Putamen (tissue), 1 donor: ENCODE measurements at regions not wholly inside any gene's neighbourhood (a gene's known extent, or its start where the extent isn't known, plus 50 kb on each side); places are given as distances from the start of the nearest gene placed in this dataset.
"Not testable (repeated sequence)": the region's sequence is repeated elsewhere in the genome, so short reads cannot be mapped to it uniquely, and the experiment has no call there.

ENCODE experiments used
- DNase-seq: peaks from one replicate; pipeline ENCODE4 v3.0.0-alpha.2; 2016; ENCODE audit warnings: low spot score

DNA sequence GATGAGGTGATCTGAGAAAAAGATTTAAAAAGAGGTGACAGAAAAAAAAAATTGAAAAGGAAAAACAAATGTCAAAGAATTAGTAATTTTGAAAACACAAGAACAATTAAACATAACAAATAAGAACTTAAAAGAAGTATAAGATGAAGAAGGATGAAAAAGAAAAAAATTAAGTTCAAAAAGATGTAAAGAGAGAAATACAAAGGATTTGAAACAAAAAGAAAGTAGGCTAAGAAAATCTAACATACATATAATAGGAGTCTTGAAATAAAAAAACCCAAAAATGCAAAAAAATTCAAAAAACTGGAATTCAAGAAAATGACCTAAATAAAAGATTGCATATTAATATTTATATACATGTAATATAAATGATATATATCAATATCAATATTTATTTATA is 949.2 kb downstream of the MCTP2 start:
- DNase-seq, result no peak

DNA sequence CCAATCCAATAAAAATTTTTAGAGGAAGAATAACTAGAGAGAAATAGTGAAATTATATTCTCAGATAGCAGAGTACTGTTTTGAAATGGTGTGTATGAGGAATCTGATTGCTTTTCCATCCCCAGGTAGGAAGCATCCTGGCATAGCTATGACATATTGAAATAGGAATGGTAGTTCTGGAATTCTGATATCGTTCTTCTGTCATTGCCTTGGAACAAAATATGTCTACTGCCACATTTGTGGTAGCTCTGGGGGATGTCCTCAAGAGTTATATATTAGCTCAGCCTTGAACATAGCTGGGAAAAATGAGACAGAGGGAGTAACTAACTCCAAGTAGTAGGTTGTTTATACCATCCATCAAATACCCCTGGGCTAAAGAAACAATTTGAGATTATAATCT is 950.7 kb downstream of the MCTP2 start:
- DNase-seq, result no peak

DNA sequence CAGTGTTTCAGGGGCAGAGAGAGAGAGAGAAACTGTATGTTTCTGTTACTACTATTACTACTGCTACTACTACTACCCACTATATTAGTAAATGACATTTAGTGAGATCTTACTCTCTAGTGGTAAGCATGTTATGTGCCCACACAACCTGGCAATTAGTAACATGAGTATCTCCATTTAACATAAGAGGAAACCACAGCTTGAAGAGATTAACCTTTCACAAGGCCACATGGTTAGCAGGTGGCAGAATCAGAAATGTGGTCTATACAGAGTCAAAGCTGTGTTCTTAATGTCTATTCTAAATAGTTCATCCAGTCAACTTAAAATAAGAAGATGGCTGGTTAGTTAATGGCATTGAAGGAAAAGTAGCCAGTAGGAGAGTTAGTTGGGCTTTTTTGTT is 961.6 kb downstream of the MCTP2 start:
- DNase-seq, result no peak

DNA sequence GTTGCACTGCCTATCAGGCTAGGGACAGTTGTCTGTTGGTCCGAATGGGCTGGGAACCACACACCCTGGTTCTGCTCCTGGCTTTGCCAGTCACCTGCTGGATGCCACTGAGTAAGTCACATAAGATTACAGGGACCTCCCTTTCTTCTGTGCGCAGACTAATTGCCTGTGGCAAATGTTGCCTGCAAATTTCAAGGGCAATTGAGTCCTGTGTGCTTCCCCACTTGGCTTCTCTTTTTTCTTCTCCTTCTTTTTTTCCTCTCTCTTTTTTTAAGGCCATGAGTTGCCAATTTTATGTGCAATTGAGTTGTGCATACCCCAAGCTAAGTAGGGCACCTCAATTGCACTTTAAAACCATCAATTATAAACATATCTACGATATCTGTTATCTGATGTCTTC is 963.4 kb downstream of the MCTP2 start:
- DNase-seq, result no peak

DNA sequence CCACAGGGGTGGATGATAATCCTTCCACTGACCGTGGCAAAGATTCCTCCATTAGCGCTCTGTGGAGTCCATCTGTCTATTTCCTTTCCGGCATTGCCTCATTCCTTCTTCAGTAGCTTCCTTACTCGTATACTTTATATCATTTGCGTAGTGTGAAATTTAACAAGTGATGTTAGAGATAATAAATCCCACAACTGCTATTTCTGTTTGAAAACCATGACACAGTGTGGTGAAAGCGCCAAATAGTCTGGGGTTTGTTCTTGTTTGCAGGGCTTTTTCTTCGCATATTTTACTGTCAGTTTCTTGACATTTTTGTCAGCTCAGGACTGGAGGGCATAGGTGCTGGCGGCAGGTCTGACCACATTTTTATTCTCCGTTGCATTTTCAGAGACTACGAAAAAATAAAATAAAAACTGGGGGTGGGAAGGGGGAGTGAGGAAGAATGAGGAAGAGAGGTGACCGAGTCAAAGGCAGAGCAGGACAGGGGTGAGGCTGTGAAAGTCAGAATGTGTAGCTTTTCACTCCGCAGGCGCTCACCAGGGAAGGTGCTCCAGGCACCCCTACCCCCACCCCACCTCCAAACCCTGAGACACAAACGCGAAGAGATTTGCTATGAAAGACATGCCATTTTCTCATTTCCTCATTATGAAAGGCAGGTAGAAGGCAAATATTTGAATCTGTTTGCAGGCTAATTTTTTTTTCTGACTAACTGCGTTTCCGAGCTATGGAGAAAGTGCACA is 965.0 kb downstream of the MCTP2 start:
- DNase-seq, result no peak

DNA sequence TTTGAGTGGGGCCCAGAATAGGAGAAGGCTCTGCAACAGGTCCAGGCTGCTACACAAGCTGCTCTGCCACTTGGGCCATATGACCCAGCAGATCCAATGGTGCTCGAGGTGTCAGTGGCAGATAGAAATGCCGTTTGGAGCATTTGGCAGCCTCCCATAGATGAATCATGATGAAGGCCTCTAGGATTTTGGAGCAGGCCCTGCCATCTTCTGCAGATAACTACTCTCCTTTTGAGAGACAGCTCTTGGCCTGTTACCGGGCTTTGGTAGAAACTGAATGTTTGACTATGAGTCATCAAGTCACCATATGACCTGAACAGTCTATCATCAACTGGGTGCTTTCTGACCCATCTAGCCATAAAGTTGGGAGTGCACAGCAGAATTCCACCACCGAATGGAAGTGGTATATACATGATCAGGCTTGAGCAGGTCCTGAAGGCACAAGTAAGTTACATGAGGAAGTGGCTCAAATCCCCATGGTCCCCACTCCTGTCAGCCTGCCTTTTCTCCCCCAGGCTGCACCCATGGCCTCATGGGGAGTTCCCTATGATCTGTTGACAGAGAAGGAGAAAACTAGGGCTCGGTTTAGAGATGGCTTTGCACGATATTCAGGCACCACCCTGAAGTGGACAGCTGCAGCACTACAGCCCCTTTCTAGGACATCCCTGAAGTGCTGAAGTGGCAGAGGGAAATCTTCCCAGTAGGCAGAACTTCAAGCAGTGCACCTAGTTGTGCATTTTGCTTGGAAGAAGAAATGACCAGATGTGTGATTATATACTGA is 971.4 kb downstream of the MCTP2 start:
- no peak for DNase-seq

DNA sequence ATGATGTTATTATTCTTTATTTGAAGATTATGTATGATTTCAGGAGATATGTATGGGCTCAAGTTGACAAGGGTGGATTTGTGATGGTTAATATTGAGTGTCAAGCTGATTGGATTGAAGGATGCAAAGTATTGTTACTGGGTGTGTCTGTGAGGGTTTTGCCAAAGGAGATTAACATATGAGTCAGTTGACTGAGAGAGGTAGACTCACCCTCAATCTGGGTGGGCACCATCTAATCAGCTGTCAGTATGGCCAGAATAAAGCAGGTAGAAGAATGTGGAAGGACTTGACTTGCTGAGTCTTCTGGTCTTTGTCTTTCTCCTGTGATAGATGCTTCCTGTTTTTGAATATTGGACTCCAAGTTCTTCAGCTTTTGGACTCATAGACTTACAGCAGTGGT is 973.7 kb downstream of the MCTP2 start:
- DNase-seq, result no peak

DNA sequence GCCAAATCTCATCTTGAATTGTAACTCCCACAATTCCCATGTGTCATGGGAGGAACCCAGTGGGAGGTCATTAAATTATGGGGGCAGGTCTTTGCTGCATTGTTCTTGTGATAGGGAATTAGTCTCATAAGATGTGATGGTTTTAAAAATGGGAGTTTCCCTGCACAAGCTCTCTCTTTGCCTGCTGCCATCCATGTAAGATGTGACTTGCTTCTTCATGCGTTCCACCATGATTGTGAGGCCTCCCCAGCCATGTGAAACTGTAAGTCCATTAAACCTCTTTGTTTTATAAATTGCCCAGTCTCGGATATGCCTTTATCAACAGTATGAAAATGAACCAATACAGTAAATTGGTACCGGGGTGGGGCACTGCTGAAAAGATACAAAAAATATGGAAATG is 974.5 kb downstream of the MCTP2 start:
- DNase-seq, result not testable (repeated sequence)

DNA sequence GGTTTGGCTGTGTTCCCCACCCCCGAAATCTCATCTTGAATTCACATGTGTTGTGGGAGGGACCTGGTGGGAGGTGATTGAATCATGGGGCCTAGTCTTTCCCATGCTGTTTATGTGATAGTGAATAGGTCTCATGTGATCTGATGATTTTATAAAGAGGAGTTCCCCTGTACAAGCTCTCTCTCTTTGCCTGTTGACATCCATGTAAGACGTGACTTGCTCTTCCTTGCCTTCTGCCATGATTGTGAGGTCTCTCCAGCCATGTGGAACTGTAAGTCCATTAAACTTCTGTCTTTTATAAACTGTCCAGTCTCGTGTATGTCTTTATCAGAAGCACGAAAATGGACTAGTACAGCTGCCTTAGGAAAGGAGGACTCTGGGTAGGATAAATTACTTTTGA is 976.7 kb downstream of the MCTP2 start:
- no peak for DNase-seq

DNA sequence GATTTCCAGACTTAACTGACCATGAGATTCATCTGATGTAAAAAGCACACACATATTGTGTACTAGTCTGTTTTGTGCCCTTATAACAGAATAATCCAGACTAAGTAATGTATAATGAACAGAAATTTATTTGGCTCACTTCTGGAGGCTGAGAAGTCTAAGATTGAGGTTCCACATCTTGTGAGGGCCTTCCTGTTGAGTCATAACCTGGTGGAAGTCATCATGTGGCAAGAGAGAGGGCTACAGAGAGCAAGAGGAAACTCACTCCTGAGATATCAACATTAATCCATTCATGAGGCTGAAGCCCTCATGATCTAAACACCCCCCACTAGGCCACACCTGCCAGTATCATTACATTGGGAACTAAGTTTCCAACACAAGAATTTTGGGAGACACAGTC is 977.6 kb downstream of the MCTP2 start:
- DNase-seq, result no peak

DNA sequence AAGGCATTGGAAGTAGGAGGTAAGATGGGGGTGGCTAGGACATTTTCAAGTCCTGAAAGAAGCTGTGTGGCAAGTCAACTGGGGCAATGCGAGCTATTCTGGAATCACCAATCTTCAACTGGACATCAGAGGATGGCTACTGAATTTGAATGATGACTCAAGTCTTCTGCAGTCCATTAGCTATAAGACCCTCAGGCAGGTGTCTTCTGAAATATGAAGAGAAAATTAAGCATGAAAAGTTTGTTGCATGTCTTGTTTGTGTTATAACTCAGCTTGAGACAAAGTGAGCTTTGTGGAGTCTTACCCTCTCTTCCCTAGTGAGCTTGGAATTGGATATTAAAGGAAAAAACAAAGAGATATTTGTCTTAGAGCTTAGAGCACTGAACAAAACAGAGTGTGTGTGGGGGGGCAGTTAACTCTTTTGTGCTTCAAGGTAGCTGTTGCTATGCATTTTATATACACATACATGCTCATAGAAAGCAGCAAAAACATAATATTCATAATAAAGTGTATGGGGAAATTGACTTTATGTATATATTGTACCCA is 979.1 kb downstream of the MCTP2 start:
- DNase-seq, result no peak

DNA sequence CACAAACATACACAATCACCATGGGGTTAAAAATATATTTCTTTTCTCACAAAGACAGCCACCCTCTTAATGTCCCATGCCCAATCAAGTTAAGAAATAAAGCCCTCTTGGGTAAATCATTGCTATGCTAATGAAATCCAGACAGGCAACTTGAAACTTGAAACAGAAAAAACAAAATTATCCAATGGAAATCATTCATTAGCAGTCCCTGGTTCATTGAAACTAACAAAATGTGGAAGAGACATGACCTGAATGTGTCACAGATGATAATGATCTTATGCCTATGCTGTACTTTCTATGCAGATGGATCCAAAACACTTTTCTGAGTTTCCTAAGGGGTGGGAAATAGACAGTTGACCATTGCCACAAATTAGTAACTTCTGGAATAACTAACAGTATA is 983.7 kb downstream of the MCTP2 start:
- DNase-seq, result no peak

DNA sequence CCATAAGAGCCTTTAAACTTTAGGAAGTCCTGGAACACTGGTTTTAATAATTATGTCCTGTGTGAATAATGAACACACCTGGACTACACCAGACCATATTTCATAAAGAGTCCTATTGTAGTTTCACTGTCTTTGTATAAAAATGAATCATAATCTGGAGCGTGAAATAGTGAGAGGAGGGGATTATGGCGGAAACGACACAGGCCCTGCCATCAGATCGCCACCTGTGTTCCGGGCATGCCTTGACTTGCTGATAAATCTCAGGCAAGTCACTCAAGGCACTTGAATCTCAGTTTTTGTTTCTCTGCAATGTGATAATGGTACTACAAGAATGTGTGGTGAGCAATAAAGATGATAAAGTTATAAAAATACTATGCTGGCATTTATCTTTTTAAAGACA is 995.5 kb downstream of the MCTP2 start:
- no peak for DNase-seq

DNA sequence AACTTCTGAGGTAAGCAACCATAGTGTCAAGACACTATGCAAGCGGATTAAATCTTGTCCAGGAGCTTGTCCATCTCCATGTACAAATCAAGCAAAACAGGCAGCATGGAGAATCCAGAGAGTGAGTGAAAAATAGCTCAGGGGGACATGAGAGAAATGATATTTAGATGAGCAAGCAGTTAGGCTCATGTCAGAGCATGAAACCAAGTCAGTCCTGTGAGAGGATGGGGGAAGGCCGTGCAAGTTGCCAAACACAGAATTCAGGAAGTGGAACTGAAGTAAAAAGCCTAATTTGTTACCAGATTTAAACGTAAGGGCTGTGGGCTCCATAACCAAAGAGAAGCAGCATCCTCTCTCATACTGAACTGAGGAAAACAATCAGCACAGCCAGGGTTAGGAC is 995.9 kb downstream of the MCTP2 start:
- no peak for DNase-seq

DNA sequence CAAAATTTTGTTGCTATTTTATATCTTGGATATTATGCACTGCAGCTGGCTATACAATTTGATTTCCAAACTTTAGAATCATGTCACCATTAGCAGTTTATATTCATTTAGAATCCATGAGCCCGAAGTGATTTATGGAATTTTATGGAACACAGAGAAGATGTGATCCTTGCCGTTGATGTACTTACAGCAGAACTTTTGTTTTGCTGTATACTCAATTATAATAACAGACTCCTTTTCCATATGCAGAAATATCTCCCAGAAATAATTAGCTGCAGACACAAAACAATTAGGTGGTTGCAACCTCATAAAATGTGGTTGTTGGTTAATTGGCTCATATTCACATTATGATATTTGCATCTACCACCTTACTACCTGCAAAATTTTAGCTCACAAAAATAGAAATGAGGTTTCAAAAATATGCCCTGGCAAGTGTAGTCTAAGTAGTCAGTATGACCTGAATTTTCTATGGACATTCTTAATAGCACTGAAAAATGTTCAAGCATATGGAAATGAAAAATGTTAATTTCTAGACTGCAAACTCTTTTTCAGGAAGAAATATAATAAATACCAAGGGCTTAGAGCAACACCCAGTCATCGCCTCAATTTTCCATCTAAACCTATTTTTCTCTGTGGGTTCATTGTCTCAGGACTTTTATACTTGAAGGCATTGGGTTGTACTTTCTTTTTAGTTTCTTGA is 997.6 kb downstream of the MCTP2 start:
- no peak for DNase-seq

DNA sequence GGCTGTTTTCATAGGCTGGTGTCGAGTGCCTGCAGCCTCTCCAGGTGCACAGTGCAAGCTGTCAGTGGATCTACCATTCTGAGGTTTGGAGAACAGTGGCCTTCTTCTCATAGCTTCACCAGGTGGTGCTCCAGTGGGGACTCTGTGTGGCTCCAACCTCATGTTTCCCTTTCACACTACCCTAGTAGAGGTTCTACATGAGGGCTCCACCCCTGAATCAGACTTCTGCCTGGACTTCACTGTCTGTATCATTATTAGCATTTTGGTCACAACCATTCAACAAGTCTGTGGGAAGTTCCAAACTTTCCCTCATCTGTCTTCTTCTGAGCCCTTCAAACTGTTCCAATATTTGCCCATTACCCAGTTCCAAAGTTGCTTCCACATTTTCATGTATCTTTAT is 1003.7 kb downstream of the MCTP2 start:
- DNase-seq, result no peak

DNA sequence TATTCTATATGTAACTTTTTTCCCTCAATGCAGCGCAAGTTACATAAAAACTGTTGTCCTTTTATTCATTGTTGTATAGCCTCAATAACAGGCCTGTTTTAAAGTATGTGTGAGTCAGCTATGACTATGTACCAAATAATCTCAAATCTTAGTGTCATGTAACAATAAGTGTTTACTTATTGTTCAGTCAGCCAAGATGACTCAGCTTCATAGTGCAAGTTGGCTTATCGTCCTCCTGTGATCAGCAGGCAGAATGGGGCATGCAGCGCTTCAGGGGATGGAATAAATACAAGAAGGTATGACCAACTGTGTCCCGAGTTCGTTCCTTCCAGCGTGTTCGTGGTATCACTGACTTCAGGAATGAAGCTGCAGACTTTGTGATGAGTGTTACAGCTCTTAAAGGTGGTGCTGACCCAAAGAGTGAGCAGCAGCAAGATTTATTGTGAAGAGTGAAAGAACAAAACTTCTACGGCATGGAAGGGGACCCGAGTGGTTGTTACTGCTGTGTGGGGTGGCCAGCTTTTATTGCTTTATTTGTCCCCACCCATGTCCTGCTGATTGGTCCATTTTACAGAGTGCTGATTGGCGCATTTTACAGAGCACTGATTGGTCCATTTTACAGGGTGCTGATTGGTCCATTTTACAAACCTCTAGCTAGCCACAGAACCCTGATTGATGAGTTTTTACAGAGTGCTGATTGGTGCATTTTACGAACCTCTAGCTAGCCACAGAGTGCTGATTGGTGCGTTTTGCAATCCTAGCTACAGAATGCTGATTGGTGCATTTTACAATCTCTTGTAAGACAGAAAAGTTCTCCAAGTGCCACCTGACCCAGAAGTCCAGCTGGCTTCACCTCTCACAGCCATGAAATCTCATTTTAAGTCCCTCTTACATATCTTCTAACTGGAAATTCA is 1016.0 kb downstream of the MCTP2 start:
- no peak for DNase-seq

DNA sequence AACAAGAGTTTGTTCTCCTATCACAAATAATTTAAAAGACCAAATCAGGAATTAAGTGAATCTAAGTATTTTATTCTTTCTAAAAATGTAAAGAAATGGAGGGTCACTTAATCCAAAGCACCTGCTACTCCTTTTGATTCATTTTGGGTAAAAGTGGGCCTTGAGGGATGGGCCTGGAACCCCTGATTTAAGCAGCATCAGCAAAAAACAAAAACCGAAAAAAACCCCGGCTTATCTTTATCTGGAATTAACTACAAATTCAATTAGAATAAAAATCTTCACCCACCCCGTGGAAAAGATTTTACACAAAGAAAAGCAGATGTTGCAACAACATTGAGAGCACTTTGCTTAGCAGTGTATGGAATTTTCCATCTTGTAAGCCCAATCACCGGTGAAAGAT is 1018.2 kb downstream of the MCTP2 start:
- DNase-seq, result no peak

DNA sequence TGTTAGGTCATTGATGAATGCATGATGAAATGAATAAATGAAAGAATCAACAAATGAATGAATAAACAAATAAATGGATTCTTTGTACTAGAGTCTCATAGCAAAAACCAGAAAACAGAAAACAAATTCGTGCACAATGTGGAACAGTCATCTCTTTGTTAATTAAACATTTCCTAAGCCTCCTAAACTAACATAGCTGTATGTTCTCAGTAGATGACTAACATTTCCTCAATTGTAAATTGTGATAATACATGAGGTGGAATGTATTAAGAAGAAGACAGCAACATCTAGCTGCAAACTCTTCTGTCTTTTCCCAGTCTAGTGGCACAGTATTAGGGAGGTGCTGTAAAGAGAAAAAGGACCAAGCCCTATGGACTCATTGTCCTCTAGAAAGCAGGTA is 1021.0 kb downstream of the MCTP2 start:
- no peak for DNase-seq

DNA sequence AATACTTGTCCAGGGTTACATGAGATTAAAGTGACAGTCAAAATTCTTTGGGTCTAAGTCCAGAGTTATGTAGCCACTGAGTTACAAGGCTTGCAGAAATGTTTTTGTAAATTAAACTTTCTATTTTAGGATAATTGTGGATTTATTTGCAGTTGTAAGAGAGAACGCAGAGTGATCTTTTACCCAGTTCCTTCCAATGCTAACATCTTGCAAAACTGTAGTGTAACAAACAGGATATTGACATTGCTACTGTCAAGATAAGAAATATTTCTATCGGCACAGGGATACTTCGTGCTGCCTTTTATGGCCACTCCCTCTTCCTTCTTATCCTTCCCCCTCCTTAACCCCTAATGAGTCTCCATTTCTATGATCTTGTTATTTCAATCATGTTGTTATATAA is 1022.9 kb downstream of the MCTP2 start:
- DNase-seq, result no peak

DNA sequence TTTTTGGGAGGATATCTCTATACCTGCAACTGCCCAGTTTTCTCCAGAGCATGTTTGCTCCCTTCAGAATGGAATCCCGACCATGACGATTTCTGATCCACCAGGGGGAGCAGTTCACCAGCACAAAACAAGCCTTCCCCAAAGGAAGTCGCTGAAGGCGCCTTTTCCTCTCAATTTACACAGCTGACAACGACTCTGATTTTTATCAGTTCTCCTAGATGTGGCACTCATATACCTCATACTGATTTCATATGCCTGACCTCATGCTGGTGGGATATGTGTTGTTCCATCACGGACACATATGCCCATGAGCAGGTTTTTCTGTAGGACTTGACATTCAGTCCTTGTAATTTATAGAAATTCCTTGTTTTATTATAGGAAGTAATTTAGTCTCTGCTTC is 1028.2 kb downstream of the MCTP2 start:
- peak; percentile 47 for DNase-seq

DNA sequence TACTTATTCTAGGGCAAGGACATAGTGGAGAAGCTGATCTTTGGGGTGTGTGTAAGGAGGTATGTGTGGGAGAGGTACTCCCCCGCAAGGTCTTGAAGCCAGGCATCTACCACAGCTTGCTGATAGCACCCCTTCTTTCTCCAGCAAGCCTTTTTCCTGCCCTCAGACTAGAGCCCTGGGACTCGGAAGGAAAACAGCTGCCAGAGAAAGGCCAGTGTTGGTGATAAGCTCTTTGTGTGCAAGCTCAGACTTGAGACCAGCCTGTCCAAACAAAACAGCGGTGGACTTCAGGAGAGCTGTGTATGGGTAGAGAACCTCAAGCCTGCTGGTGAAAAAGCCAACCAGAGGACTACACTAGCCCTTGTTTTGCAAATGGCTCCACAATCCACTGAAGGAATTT is 1028.6 kb downstream of the MCTP2 start:
- DNase-seq, result no peak
